ENCODE measurements at regions not wholly inside any gene's neighbourhood (a gene's known extent, or its start where the extent isn't known, plus 50 kb on each side); places are given as distances from the start of the nearest gene placed in this dataset.

GRCh38 chr20:22475662-22476061 lies 108.7 kb downstream of the FOXA2 start:
- TF ChIP-seq POLR2A (IDR thresholded peaks at IDR 0.05), result no peak
- no peak for TF ChIP-seq CTCF (IDR thresholded peaks at IDR 0.05)
- Histone ChIP-seq H3K36me3 (no peaks in the 10 kb centered on the region), H3K4me3 (replicated peaks in 1 of 3) (no peak overlapping the region), H3K27ac (no peak overlapping the region), H3K4me1 (no peaks in the 10 kb centered on the region), H3K9me3 (no peaks in the 10 kb centered on the region), H3K27me3 (no peaks in the 10 kb centered on the region)
- intact Hi-C loops (cut with DNase I), result no loop called here
- no peak for DNase-seq
- WGBS, 2 donors, result 60 to 75% methylated on average over 1 of the region's 1 CpG

- no peak for DNase-seq
- Histone ChIP-seq H3K4me3 (replicated peaks in 1 of 3) (no peak overlapping the region), H3K9me3 (no peaks in the 10 kb centered on the region), H3K36me3 (no peaks in the 10 kb centered on the region), H3K27me3 (no peaks in the 10 kb centered on the region), H3K27ac (no peak overlapping the region), H3K4me1 (no peaks in the 10 kb centered on the region)
- intact Hi-C loops (cut with DNase I), result no loop called here
- WGBS, 2 donors, result 73 to 75% methylated on average over 3 of the region's 3 CpGs
- TF ChIP-seq POLR2A (IDR thresholded peaks at IDR 0.05) (no peak), CTCF (IDR thresholded peaks at IDR 0.05) (no peak)
Measured at GRCh38 chr20:22474224-22474623, 110.1 kb downstream of the FOXA2 start.

- Histone ChIP-seq H3K4me1 (no peaks in the 10 kb centered on the region), H3K27me3 (no peaks in the 10 kb centered on the region), H3K27ac (no peak overlapping the region), H3K36me3 (no peaks in the 10 kb centered on the region), H3K4me3 (replicated peaks in 1 of 3) (peak overlapping the region in 1 of 3 donors; percentile 5), H3K9me3 (no peaks in the 10 kb centered on the region)
- TF ChIP-seq POLR2A (IDR thresholded peaks at IDR 0.05) (no peak), CTCF (IDR thresholded peaks at IDR 0.05) (no peak)
- DNase-seq, result no peak
- WGBS, 2 donors, result 88 to 93% methylated on average over 2 of the region's 2 CpGs
- intact Hi-C loops (cut with DNase I), result no loop called here
Measured at GRCh38 chr20:22473293-22473692, 111.1 kb downstream of the FOXA2 start.

GRCh38 chr20:22472447-22473100 lies 111.8 kb downstream of the FOXA2 start:
- DNase-seq, result no peak
- H3K9me3 ChIP-seq, result no peaks in the 10 kb centered on the region
- intact Hi-C loops (cut with DNase I), result no loop called here
- WGBS, 2 donors, result 86 to 90% methylated on average over 20 of the region's 20 CpGs
- no peaks in the 10 kb centered on the region for H3K36me3 ChIP-seq
- no peak for TF ChIP-seq POLR2A (IDR thresholded peaks at IDR 0.05)
- no peak overlapping the region for H3K27ac ChIP-seq
- H3K4me3 ChIP-seq (replicated peaks in 1 of 3), result no peak overlapping the region
- no peaks in the 10 kb centered on the region for H3K4me1 ChIP-seq
- H3K27me3 ChIP-seq, result no peaks in the 10 kb centered on the region

- Histone ChIP-seq H3K9me3 (no peaks in the 10 kb centered on the region), H3K27ac (no peak overlapping the region), H3K27me3 (no peaks in the 10 kb centered on the region), H3K4me3 (replicated peaks in 1 of 3) (no peak overlapping the region), H3K4me1 (no peaks in the 10 kb centered on the region), H3K36me3 (no peaks in the 10 kb centered on the region)
- DNase-seq, result no peak
- WGBS, 2 donors, result 85 to 86% methylated on average over 9 of the region's 9 CpGs
- TF ChIP-seq POLR2A (IDR thresholded peaks at IDR 0.05) (no peak), CTCF (IDR thresholded peaks at IDR 0.05) (no peak)
- intact Hi-C loops (cut with DNase I), result no loop called here
Measured at GRCh38 chr20:22471156-22471836, 113.1 kb downstream of the FOXA2 start.

Measured in thyroid gland (tissue), 4 donors.